GM13977 (cell line): ENCODE measurements at regions not wholly inside any gene's neighbourhood (a gene's known extent, or its start where the extent isn't known, plus 50 kb on each side); places are given as distances from the start of the nearest gene placed in this dataset.
"Not testable (repeated sequence)": the region's sequence is repeated elsewhere in the genome, so short reads cannot be mapped to it uniquely, and the experiment has no call there.

Experiments used
- DNase-seq: peaks from one replicate; pipeline ENCODE4 v3.0.0; 2012; ENCODE audit warnings: low spot score
- in situ Hi-C: fragments of 300-500 bp; cut with MboI; formaldehyde crosslinking; loops from one replicate; pipeline ENCODE4 v1.12.0; 2022; ENCODE audit warnings: low sequenced_read_pairs, low pct_unique_long_range_greater_than_20kb, mixed read lengths, inconsistent platforms; ENCODE audit not compliant: unreplicated experiment

DNA sequence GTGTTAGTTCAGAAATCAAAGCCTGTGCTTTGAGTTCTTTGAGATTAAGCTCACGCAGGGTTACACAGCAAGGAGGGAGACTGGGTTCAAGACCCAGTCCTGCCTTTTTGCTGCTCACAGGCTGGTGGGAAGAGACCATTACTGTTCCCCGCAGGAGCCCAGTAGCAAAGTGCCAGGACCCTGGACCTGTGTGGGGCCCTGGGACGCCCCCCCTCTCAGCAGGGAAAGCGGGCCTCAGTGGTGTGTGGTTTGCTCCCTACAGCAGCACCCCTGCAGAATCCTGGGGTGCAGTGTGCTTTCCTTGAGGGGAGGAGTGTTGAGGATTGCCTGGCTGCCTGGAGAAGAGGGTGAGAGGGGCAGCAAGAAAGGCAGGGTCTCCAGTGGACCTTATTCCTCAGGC, 231.1 kb downstream of the POTEH start:
- in situ Hi-C loops, DNase-seq: not testable (repeated sequence)

DNA sequence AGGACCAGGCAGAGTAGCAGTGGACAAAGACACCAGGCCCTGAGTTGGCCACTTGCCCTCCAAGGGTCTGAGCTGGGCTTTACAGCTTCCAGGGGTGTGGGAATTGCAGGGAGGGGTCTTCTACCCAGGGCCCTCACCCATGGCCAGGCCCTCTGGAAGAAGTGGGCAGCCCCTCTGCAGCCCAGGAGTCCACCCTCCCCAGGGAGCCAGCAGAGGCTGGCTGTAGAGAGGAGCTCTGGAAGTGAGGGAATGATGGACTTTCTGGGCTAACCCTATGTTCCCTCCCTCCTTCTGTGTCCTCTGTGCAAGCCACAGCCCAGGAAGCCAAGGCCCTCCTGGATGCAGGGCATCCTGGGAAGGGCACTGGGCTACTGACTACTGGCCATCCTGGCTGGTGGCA, 232.3 kb downstream of the POTEH start:
- in situ Hi-C loops, DNase-seq: not testable (repeated sequence)

DNA sequence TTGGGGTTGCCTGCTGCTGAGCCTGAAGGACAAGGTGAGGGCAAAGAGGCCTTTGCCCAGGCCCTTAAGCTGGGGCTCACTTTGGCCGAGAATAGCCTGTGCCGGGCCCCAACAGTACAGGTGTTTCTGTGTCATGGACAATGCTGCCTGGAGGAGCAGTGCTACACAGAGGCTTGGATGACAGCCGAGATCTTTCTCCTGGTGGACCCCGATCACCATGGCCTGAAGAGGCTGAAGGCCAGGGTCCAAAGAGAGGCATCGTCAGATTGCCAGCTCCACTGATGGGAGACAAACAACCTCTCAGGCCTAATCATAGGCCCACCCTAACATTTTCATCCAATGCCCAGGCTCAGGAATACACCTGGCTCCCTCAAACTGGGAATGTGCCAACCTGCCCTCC, 232.8 kb downstream of the POTEH start:
- DNase-seq, in situ Hi-C loops: not testable (repeated sequence)

DNA sequence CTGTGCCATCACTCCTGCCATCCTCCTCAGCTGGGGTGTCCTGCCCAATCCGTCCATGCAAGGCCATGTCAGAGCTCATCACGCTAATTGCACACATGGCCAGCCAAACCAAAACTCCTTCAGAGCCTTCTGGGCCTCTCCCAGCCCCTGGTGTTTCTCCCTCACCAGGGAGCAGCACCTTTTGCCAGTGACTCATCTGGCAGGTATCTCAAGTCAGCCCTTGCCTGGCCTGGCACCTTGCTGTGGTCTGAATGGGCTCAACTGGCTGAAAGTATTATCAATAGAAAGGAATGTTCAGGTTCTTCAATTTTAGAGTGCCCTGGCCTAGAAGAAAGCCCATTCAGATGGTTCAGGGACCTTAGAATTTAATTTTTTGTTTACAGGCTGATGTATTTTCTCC, 235.0 kb downstream of the POTEH start:
- in situ Hi-C loops, DNase-seq: not testable (repeated sequence)

DNA sequence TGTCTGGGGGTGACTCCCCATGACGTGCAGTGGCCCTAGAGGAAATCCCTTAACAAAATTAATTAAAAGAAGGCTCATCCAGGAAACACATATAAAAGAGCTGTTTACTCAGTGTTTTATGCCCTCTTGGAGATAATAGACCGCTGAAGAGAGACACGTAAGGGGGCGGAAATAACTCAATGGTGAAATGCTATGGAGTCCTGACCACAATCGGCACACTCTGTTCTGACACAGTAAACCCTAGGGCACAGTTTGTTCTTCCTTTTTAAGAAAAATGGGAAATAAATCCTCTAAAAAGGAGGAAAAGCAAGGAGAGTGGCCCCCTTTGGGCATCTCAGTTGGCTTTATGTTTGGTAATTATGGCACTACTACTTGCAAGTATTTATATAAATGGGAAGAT, 237.3 kb downstream of the POTEH start:
- DNase-seq, in situ Hi-C loops: not testable (repeated sequence)
